Gastrocnemius medialis (tissue), 4 donors: ENCODE measurements at regions not wholly inside any gene's neighbourhood (a gene's known extent, or its start where the extent isn't known, plus 50 kb on each side); places are given as distances from the start of the nearest gene placed in this dataset.
"Not testable (repeated sequence)": the region's sequence is repeated elsewhere in the genome, so short reads cannot be mapped to it uniquely, and the experiment has no call there.

Source experiments
- ATAC-seq, 2 donors: fragments of 150-250 bp; one replicate each; pipeline ENCODE4 v1.9.1; 2016
- DNase-seq, 2 donors: peaks; one replicate each; pipeline ENCODE4 v3.0.0-alpha.2; 2019
- H3K27ac ChIP-seq, 4 donors: fragments of 200-600 bp; sonication (generic); 1 replicate in 1 of 4; 2 replicates in 3 of 4; pipeline ENCODE4 v1.5.1; 2016 to 2018; ENCODE audit warnings: mild to moderate bottlenecking in 2 of 4, moderate library complexity in 1 of 4
- H3K27me3 ChIP-seq, 3 donors: fragments of 200-600 bp; sonication (generic) in 2 of 3; 1 replicate in 1 of 3; 2 replicates in 2 of 3; pipeline versions ENCODE4 v1.5.1 to v1.6.0; 2016 to 2019; ENCODE audit warnings: mild to moderate bottlenecking in 1 of 3, moderate library complexity in 1 of 3
- H3K36me3 ChIP-seq, 2 donors: fragments of 200-600 bp; sonication (generic) in 1 of 2; one replicate each; pipeline ENCODE4 v1.5.1; 2017 to 2018
- H3K4me1 ChIP-seq, 2 donors: fragments of 200-600 bp; sonication (generic) in 1 of 2; one replicate each; pipeline ENCODE4 v1.5.1; 2016 to 2017; ENCODE audit warnings: mild to moderate bottlenecking in 2 of 2
- H3K4me3 ChIP-seq, 4 donors: fragments of 200-600 bp; sonication (generic) in 3 of 4; 1 replicate in 1 of 4; 2 replicates in 3 of 4; pipeline ENCODE4 v1.5.1; 2016 to 2019; ENCODE audit warnings: mild to moderate bottlenecking in 2 of 4
- H3K9me3 ChIP-seq, 3 donors: fragments of 200-600 bp; sonication (generic) in 2 of 3; 1 replicate in 1 of 3; 2 replicates in 2 of 3; pipeline ENCODE4 v1.5.1; 2016 to 2019
- POLR2A ChIP-seq, 2 donors: fragments of 450-650 bp; IDR thresholded peaks; one replicate each; pipeline ENCODE4 v1.6.1; 2017; ENCODE audit warnings: antibody characterized with exemption in 2 of 2, mild to moderate bottlenecking in 2 of 2, moderate library complexity in 2 of 2
- in situ Hi-C, 4 donors: fragments of 200-750 bp; cut with MboI; loops; one replicate each; pipeline versions ENCODE4 v1.15.0 to v1.8.0; 2017; ENCODE audit warnings: low sequenced_read_pairs in 4 of 4
- intact Hi-C: fragments of 100-400 bp; cut with DNase I; formaldehyde crosslinking; loops from one replicate; pipeline ENCODE4 v1.15.1; 2023; ENCODE audit warnings: low total_unique reads
- TF ChIP-seq, protein P1 (sequence below), 5 experiments: fragments of 450-650 bp in 3 of 5; fragments of 200-600 bp in 2 of 5; sonication (generic) in 2 of 5; IDR thresholded peaks in 4 of 5; conservative IDR thresholded peaks in 1 of 5; 1 replicate in 4 of 5; 2 replicates in 1 of 5; pipeline ENCODE4 v1.5.1; 2016 to 2019; ENCODE audit warnings: antibody characterized with exemption in 5 of 5, mild to moderate bottlenecking in 3 of 5, moderate library complexity in 3 of 5

DNA sequence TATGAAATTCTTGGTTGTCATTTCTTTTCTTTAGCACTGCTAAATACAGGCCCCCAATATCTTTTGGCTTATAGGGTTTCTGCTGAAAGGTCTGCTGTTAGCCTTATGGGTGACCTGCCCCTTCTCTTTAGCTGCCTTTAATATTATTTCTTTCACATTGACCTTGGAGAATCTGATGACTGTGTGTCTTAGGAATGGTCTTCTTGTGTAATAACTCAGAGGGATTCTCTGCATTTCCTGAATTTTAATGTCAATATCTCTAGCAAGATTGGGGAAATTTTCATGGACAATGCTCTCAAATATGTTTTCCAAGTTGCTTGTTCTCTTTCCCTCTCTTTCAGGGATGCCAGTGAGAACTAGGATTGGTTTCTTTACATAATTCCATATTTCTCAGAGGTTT lies 292.4 kb downstream of the SLC7A11 start:
- Histone ChIP-seq H3K4me1 (no peaks in the 10 kb centered on the region), H3K4me3 (no peak overlapping the region), H3K36me3 (no peaks in the 10 kb centered on the region), H3K9me3 (no peaks in the 10 kb centered on the region), H3K27ac (no peak overlapping the region), H3K27me3 (no peaks in the 10 kb centered on the region)
- no peak for ATAC-seq
- in situ Hi-C loops (no loop called here), intact Hi-C loops (no loop called here)
- TF ChIP-seq POLR2A (IDR thresholded peaks at IDR 0.05): no peak
- TF ChIP-seq, protein P1, sequence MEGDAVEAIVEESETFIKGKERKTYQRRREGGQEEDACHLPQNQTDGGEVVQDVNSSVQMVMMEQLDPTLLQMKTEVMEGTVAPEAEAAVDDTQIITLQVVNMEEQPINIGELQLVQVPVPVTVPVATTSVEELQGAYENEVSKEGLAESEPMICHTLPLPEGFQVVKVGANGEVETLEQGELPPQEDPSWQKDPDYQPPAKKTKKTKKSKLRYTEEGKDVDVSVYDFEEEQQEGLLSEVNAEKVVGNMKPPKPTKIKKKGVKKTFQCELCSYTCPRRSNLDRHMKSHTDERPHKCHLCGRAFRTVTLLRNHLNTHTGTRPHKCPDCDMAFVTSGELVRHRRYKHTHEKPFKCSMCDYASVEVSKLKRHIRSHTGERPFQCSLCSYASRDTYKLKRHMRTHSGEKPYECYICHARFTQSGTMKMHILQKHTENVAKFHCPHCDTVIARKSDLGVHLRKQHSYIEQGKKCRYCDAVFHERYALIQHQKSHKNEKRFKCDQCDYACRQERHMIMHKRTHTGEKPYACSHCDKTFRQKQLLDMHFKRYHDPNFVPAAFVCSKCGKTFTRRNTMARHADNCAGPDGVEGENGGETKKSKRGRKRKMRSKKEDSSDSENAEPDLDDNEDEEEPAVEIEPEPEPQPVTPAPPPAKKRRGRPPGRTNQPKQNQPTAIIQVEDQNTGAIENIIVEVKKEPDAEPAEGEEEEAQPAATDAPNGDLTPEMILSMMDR (IDR thresholded peaks at IDR 0.05 in 4 of 5, conservative IDR thresholded peaks at IDR 0.05 in 1 of 5): no peak
- no peak for DNase-seq

DNA sequence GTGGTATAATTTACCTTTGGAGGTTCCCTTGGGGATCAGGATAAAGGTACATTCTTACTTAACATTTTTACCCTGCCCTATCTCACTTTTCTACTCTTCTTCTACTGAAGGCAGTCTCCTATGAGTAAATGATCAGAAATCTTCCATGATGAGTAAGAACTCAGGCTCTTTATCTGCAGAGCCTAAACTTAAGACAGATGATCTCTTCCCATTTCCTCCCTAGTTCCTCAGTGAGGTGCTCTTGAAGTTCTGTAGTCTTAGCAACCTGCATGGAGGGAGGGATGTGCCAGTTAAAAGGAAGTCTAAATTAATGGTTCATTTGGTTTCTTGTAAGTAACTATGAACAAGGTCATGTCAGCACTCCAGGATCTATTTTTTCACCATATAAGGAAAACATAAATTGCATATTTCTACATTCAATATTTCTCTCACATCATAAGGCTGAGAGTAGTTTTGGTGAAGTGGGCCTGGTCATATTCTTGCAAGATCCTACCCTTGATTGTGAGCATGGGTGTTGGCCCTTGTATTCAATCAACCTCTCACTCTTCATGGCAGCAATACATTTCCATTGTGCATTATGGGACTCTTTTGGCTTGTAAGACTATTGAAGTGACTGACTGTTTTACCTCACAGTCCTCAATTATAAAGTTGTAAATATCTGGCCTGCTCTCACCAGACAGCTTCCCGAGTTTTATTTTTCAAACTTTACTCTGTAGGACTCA lies 295.5 kb downstream of the SLC7A11 start:
- TF ChIP-seq, protein P1 (IDR thresholded peaks at IDR 0.05 in 4 of 5, conservative IDR thresholded peaks at IDR 0.05 in 1 of 5): no peak
- no peak for TF ChIP-seq POLR2A (IDR thresholded peaks at IDR 0.05)
- ATAC-seq (no peak), DNase-seq (no peak)
- Histone ChIP-seq H3K27me3 (no peaks in the 10 kb centered on the region), H3K36me3 (no peaks in the 10 kb centered on the region), H3K4me1 (no peaks in the 10 kb centered on the region), H3K27ac (no peak overlapping the region), H3K4me3 (no peak overlapping the region), H3K9me3 (no peaks in the 10 kb centered on the region)
- intact Hi-C loops (no loop called here), in situ Hi-C loops (no loop called here)

DNA sequence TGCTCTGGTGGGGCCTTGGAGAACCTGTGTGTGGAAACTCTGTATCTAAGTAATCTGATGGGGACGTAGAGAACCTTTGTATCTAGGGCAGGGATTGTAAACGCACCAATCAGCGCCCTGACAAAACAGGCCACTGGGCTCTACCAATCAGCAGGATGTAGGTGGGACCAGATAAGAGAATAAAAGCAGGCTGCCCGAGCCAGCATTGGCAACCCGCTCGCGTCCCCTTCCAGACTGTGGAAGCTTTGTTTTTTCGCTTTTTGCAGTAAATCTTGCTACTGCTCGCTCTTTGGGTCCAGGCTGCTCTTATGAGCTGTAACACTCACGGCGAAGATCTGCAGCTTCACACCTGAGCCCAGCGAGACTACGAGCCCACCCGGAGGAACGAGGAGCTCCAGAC lies 299.3 kb downstream of the SLC7A11 start:
- DNase-seq, ATAC-seq, intact Hi-C loops, H3K36me3 ChIP-seq, H3K27ac ChIP-seq, H3K9me3 ChIP-seq, H3K4me3 ChIP-seq, H3K27me3 ChIP-seq, H3K4me1 ChIP-seq, in situ Hi-C loops: not testable (repeated sequence)

DNA sequence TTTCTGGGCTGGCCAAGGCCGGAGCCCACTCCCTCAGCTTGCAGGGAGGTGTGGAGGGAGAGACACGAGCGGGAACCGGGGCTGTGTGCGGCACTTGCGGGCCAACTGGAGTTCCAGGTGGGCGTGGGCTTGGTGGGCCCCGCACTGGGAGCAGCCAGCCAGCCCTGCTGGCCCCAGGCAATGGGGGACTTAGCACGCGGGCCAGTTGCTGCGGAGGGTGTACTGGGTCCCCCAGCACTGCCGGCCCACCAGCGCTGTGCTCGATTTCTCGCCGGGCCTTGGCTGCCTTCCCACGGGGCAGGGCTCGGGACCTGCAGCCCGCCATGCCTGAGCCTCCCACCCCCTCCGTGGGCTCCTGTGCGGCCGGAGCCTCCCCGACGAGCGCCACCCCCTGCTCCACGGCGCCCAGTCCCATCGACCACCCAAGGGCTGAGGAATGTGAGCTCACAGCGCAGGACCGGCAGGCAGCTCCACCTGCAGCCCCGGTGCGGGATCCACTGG lies 300.1 kb downstream of the SLC7A11 start:
- ATAC-seq, H3K4me1 ChIP-seq, H3K9me3 ChIP-seq, intact Hi-C loops, H3K27ac ChIP-seq, H3K4me3 ChIP-seq, DNase-seq, H3K27me3 ChIP-seq, H3K36me3 ChIP-seq, in situ Hi-C loops: not testable (repeated sequence)

DNA sequence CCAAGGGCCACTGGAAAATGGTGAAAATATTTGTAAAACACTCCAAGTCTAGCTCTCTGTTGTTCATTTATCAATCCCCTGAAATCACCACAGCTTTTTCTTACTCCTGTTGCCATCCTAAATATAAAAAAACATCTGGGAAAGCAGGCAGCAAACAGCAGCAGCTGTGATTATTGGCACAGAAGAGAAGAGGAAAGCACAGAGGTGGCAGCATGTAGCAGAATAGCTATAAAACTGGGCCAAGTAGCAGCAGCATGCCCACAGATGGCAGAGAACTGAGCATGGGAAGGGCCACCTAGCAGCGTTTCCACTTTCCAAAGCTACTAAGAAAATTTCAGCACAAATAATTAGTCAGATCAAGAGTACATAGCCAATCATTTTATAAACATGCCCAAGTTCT lies 307.2 kb downstream of the SLC7A11 start:
- Histone ChIP-seq H3K27me3 (no peaks in the 10 kb centered on the region), H3K27ac (no peak overlapping the region), H3K4me1 (no peaks in the 10 kb centered on the region), H3K9me3 (peaks cover 0 to 4% (median 0%) of the 10 kb centered on the region in 3 donors), H3K36me3 (no peaks in the 10 kb centered on the region), H3K4me3 (no peak overlapping the region)
- in situ Hi-C loops (no loop called here), intact Hi-C loops (no loop called here)
- no peak for ATAC-seq
- TF ChIP-seq POLR2A (IDR thresholded peaks at IDR 0.05): no peak
- TF ChIP-seq, protein P1 (IDR thresholded peaks at IDR 0.05 in 4 of 5, conservative IDR thresholded peaks at IDR 0.05 in 1 of 5): no peak
- DNase-seq: no peak

DNA sequence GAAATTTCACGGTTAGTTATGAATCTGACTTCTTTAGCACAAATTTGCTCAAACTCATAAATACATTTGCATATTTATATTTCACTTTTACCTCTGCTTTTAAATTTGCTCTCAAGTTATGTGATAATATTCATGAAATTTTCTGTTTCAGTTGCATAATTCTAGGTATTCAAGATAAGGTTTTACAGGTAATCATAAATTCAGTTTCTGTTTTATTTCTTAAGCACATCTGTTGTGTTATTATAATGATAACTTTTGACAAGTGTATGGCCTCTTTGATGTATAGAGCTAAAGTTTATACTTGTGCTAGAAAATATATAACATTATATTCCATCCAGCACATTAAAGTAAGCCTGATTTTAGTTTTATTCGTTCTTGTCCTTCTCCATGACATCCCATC lies 308.1 kb downstream of the SLC7A11 start:
- Histone ChIP-seq H3K27me3 (no peaks in the 10 kb centered on the region), H3K4me3 (no peak overlapping the region), H3K9me3 (no peaks in the 10 kb centered on the region), H3K4me1 (no peaks in the 10 kb centered on the region), H3K27ac (no peak overlapping the region), H3K36me3 (no peaks in the 10 kb centered on the region)
- ATAC-seq: no peak
- DNase-seq: no peak
- TF ChIP-seq, protein P1 (IDR thresholded peaks at IDR 0.05 in 4 of 5, conservative IDR thresholded peaks at IDR 0.05 in 1 of 5): no peak
- no peak for TF ChIP-seq POLR2A (IDR thresholded peaks at IDR 0.05)
- in situ Hi-C loops: no loop called here
- intact Hi-C loops: no loop called here
